ENCODE measurements at regions not wholly inside any gene's neighbourhood (a gene's known extent, or its start where the extent isn't known, plus 50 kb on each side); places are given as distances from the start of the nearest gene placed in this dataset.
A peak's percentile ranks its signal among the peaks of the same experiment; 100 is the strongest.

- DNase-seq (ENCODE audit: low read depth in 2 of 2), result no peak
Measured at GRCh38 chr2:145029873-145030272, 510.0 kb upstream of the ZEB2 start.

GRCh38 chr2:145029081-145029480 is 509.2 kb upstream of the ZEB2 start:
- DNase-seq (ENCODE audit: low read depth in 2 of 2), result no peak

GRCh38 chr2:145028101-145028920 is 508.4 kb upstream of the ZEB2 start:
- no peak for DNase-seq (ENCODE audit: low read depth in 2 of 2)

- no peak for DNase-seq (ENCODE audit: low read depth in 2 of 2)
Measured at GRCh38 chr2:145026456-145027455, 506.8 kb upstream of the ZEB2 start.

- no peak for DNase-seq (ENCODE audit: low read depth in 2 of 2)
Measured at GRCh38 chr2:145025382-145025781, 505.5 kb upstream of the ZEB2 start.

- DNase-seq (ENCODE audit: low read depth in 2 of 2), result no peak
Measured at GRCh38 chr2:145023334-145023934, 503.5 kb upstream of the ZEB2 start.

GRCh38 chr2:145022666-145023333 is 502.9 kb upstream of the ZEB2 start:
- DNase-seq (ENCODE audit: low read depth in 2 of 2), result no peak

DNA sequence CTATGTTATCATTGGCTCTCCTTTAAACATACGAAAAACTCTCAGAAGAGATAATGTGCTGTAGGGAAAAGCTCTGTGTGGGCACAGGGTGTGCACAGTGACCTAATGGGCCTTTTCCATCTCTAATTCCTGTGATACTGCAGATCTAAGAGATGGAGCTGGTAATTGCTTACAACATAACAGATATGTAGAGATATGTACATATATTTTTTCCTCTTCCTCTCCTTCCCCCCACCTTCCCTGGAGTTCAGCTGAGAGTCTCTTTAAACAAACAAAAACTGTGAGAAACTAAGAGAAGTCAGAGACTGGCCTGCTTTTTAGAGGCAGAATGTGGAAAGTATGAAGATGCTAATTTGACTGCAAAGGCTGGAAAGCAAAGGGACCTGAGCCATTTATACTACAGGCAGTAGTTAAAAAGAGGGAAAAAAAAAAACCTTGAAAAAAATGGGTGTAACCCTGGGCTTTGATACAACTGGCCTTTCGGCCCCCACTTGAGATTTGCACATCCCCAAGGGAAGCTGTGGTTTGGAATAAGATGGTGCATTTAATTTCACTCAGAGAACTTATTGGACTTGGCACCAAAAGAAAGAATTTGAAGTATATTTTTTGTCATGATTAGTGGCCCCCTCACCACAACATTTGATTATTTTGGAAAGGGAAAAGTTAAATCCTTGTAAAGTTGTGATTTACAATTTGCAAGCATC is 502.2 kb upstream of the ZEB2 start:
- DNase-seq (ENCODE audit: low read depth in 2 of 2), result no peak

DNA sequence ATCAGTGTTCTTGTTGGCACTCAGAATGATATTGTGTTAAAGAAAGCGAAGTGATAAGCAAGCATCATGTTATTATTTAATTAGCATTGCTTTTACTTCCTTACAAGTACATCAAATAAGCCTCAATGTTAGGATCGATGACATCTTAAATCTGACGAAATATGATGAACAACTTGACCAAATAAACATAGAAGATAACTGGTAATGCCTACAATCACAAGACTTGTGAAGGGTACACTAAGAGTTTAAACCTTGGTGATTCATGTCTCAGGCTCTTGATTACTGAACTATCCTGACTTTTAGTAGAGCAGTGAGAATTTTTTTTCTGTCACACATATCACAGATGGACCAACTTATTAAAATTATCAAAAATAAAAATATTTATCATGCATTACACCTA is 500.8 kb upstream of the ZEB2 start:
- DNase-seq (ENCODE audit: low read depth in 2 of 2), result no peak

- DNase-seq (ENCODE audit: low read depth in 2 of 2), result no peak
Measured at GRCh38 chr2:145020139-145020538, 500.2 kb upstream of the ZEB2 start.

DNA sequence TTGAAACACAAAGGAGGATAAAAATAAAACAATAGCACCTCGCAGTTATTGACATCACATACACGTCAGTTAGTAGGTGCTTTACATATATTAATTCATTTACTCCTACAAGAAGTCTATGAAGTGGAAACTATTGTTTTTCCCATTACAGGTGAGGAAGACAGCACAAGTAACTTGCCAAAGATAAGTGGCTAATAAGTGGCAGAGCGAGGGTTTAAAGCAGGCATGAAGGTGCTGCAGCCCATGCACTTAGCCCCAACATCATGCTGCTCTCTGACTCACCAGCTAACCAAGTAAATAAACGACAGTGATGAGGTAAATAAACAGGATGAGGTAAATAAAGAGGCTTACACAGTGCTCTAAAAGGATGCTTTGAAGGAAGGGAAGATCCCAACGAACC is 498.6 kb upstream of the ZEB2 start:
- no peak for DNase-seq (ENCODE audit: low read depth in 2 of 2)

- DNase-seq (ENCODE audit: low read depth in 2 of 2), result no peak
Measured at GRCh38 chr2:145017149-145017548, 497.2 kb upstream of the ZEB2 start.

DNA sequence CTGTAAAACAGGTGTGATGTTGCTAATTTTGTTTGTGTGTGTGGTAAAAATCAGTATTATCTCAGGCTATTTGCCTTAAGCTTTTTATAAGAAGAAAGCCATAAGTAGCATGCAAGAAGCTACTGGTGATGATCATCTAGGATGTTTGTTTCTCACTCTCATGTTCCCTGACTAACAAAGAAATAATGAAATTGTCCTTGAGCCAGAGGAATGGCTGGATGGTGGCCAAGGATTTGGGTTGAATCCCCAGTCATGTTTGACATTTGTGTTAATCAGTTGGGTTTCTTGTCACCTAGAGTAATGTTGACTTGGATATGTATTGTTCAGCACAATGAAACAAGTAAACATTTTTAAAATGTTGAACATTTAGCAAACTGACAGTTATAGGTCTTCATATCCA is 496.8 kb upstream of the ZEB2 start:
- no peak for DNase-seq (ENCODE audit: low read depth in 2 of 2)

DNA sequence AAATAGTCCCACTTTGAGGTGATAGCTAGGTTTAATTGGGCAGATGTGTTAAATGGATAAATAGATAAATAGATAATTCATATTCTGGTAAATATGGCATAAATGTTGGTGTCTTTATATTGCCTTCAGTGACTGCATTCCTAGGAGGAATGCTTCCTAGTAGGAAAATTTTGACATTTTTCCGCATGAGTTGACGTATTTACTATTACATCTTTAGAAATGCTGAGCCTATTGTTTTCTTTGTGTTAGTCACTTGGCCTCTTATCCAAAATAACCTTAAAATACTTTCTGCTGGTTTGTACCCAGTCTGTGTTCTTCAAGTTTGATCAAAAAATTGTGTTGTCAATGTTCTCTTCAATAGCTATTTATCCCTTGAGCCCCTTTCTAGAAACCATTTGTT is 495.6 kb upstream of the ZEB2 start:
- DNase-seq (ENCODE audit: low read depth in 2 of 2), result no peak

GRCh38 chr2:145012806-145013205 is 492.9 kb upstream of the ZEB2 start:
- no peak for DNase-seq (ENCODE audit: low read depth in 2 of 2)

DNA sequence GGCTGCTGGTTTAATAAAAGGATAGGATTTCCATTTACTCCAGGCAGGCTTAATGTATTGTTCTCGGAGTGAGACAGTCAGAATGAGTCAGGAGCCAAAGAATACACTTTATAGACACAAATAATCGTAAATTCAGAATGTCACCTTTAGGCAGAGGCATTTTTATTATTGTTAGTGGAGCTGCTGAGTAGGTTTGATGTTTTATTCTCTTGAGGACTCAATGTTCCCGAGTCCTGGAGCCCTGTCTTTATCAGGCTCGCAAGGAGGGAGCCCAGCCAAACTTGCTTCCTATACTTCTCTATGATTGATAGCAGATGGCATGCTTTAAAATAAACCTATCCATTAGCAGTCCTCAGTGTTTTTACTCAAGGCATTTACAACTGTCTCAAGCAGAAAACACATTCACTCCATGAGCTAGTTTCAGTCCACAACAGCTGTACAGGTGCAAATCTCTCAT is 492.3 kb upstream of the ZEB2 start:
- no peak for DNase-seq (ENCODE audit: low read depth in 2 of 2)

- DNase-seq (ENCODE audit: low read depth in 2 of 2), result no peak
Measured at GRCh38 chr2:145010635-145011034, 490.7 kb upstream of the ZEB2 start.

DNA sequence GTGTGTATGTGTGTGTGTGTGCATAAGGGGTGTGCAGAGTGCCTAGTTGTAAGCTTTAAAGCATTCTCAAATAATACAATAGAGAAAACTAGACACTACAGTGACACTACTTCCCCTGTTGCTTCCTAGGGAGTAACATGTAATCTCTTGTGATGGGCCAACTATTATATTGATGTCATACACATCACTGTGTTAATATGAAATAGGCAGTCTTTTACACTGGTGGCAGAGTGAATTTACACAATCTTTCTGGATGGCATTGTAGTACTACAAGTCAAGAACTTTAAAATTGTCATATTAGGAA is 488.0 kb upstream of the ZEB2 start:
- no peak for DNase-seq (ENCODE audit: low read depth in 2 of 2)

GRCh38 chr2:145007093-145007959 is 487.4 kb upstream of the ZEB2 start:
- peak; percentile 89 to 91 for DNase-seq (ENCODE audit: low read depth in 2 of 2)

DNA sequence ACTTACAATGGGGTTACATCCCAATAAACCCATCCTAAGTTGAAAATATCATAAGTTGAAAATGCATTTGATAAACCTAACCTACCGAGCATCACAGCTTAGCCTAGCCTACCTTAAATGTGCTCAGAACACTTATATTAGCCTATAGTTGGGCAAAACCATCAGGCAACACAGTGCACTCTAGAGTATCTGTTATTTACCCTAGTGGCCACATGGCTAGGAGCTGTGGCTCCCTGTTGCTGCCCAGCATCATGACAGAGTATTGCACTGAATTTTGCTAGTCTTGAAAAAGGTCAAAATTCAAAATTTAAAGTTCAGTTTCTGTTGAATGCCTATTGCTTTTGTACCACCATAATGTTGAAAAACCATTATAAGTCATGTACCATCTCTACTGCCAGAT is 482.7 kb upstream of the ZEB2 start:
- DNase-seq (ENCODE audit: low read depth in 2 of 2), result no peak
